ENCODE measurements at regions not wholly inside any gene's neighbourhood (a gene's known extent, or its start where the extent isn't known, plus 50 kb on each side); places are given as distances from the start of the nearest gene placed in this dataset.

DNA sequence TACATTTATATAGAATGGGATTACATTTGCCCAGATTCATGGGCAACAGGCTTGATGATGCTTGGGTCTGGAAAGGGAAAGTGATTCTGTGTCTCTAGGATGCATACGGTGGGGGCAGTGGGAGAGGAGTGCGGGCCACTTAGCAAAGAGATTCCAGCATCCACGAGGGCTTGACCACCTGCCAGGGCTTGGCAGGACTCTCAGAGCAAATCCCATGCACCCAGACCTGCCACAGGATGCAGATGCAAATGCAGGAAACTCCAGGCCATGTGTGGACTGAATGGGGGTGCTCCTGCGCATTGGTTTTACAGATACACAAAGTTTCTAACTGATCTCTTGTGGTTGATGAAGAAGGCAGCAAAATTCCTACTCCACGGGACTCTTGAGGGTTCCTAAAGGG, 334.7 kb downstream of the CYRIA start:
- H3K4me1 ChIP-seq (ENCODE audit: control insufficient read depth in 2 of 2, insufficient read depth in 2 of 2, low read length in 1 of 2) = no peaks in the 10 kb centered on the region
- 58 to 61% methylated on average over 5 of the region's 5 CpGs for WGBS, 2 donors
- no peaks in the 10 kb centered on the region for H3K36me3 ChIP-seq (ENCODE audit: control insufficient read depth in 2 of 2, insufficient read depth in 2 of 2, low read length in 1 of 2)
- H3K27ac ChIP-seq (ENCODE audit: low read depth in 2 of 2, low read length in 1 of 2) = no peak overlapping the region
- no peak overlapping the region for H3K4me3 ChIP-seq (ENCODE audit: low read depth in 1 of 2, low read length in 2 of 2)
- no peaks in the 10 kb centered on the region for H3K27me3 ChIP-seq (ENCODE audit: control insufficient read depth in 1 of 2, insufficient read depth in 2 of 2, low read length in 2 of 2)
- no peaks in the 10 kb centered on the region for H3K9me3 ChIP-seq (ENCODE audit: control insufficient read depth in 2 of 2, insufficient read depth in 1 of 2, low read depth in 1 of 2, low read length in 1 of 2)

- Histone ChIP-seq H3K27me3 (ENCODE audit: control insufficient read depth in 1 of 2, insufficient read depth in 2 of 2, low read length in 2 of 2) (no peaks in the 10 kb centered on the region), H3K9me3 (ENCODE audit: control insufficient read depth in 2 of 2, insufficient read depth in 1 of 2, low read depth in 1 of 2, low read length in 1 of 2) (no peaks in the 10 kb centered on the region), H3K36me3 (ENCODE audit: control insufficient read depth in 2 of 2, insufficient read depth in 2 of 2, low read length in 1 of 2) (no peaks in the 10 kb centered on the region), H3K4me3 (ENCODE audit: low read depth in 1 of 2, low read length in 2 of 2) (no peak overlapping the region), H3K27ac (ENCODE audit: low read depth in 2 of 2, low read length in 1 of 2) (no peak overlapping the region), H3K4me1 (ENCODE audit: control insufficient read depth in 2 of 2, insufficient read depth in 2 of 2, low read length in 1 of 2) (no peaks in the 10 kb centered on the region)
- WGBS, 2 donors = 49 to 59% methylated on average over 10 of the region's 10 CpGs
Observed at GRCh38 chr2:16330571-16330970, 335.1 kb downstream of the CYRIA start.

DNA sequence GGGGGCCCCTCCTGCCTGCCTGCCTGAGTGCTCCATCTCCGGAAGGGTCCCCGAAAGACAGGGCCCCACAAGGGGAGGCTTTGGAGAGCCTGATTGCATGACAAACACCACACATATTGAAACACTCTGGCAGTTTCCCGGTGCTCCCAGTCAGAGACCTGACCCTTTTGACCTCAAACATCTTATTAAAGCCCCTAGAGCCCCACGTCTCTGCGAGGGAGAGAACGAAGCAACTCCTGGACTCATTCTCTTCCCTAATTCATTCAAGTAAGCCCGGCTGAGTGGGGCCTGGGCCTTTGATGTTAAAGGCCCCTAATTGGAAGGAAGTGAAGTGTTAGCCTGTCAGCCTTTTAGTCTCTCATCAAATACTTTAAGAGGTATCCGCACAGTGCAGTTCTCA, 335.6 kb downstream of the CYRIA start:
- Histone ChIP-seq H3K9me3 (ENCODE audit: control insufficient read depth in 2 of 2, insufficient read depth in 1 of 2, low read depth in 1 of 2, low read length in 1 of 2) (no peaks in the 10 kb centered on the region), H3K4me1 (ENCODE audit: control insufficient read depth in 2 of 2, insufficient read depth in 2 of 2, low read length in 1 of 2) (no peaks in the 10 kb centered on the region), H3K36me3 (ENCODE audit: control insufficient read depth in 2 of 2, insufficient read depth in 2 of 2, low read length in 1 of 2) (no peaks in the 10 kb centered on the region), H3K27ac (ENCODE audit: low read depth in 2 of 2, low read length in 1 of 2) (no peak overlapping the region), H3K27me3 (ENCODE audit: control insufficient read depth in 1 of 2, insufficient read depth in 2 of 2, low read length in 2 of 2) (no peaks in the 10 kb centered on the region), H3K4me3 (ENCODE audit: low read depth in 1 of 2, low read length in 2 of 2) (no peak overlapping the region)
- WGBS, 2 donors = 78 to 85% methylated on average over 8 of the region's 8 CpGs

GRCh38 chr2:16329421-16329820, 336.2 kb downstream of the CYRIA start:
- Histone ChIP-seq H3K4me3 (ENCODE audit: low read depth in 1 of 2, low read length in 2 of 2) (no peak overlapping the region), H3K27me3 (ENCODE audit: control insufficient read depth in 1 of 2, insufficient read depth in 2 of 2, low read length in 2 of 2) (no peaks in the 10 kb centered on the region), H3K36me3 (ENCODE audit: control insufficient read depth in 2 of 2, insufficient read depth in 2 of 2, low read length in 1 of 2) (no peaks in the 10 kb centered on the region), H3K9me3 (ENCODE audit: control insufficient read depth in 2 of 2, insufficient read depth in 1 of 2, low read depth in 1 of 2, low read length in 1 of 2) (no peaks in the 10 kb centered on the region), H3K27ac (ENCODE audit: low read depth in 2 of 2, low read length in 1 of 2) (no peak overlapping the region), H3K4me1 (ENCODE audit: control insufficient read depth in 2 of 2, insufficient read depth in 2 of 2, low read length in 1 of 2) (no peaks in the 10 kb centered on the region)
- 90 to 94% methylated on average over 7 of the region's 7 CpGs for WGBS, 2 donors

- Histone ChIP-seq H3K9me3 (ENCODE audit: control insufficient read depth in 2 of 2, insufficient read depth in 1 of 2, low read depth in 1 of 2, low read length in 1 of 2) (no peaks in the 10 kb centered on the region), H3K4me1 (ENCODE audit: control insufficient read depth in 2 of 2, insufficient read depth in 2 of 2, low read length in 1 of 2) (no peaks in the 10 kb centered on the region), H3K36me3 (ENCODE audit: control insufficient read depth in 2 of 2, insufficient read depth in 2 of 2, low read length in 1 of 2) (no peaks in the 10 kb centered on the region), H3K27ac (ENCODE audit: low read depth in 2 of 2, low read length in 1 of 2) (no peak overlapping the region), H3K4me3 (ENCODE audit: low read depth in 1 of 2, low read length in 2 of 2) (no peak overlapping the region), H3K27me3 (ENCODE audit: control insufficient read depth in 1 of 2, insufficient read depth in 2 of 2, low read length in 2 of 2) (no peaks in the 10 kb centered on the region)
- WGBS, 2 donors = 92 to 93% methylated on average over 6 of the region's 6 CpGs
Observed at GRCh38 chr2:16328521-16329190, 337.0 kb downstream of the CYRIA start.

DNA sequence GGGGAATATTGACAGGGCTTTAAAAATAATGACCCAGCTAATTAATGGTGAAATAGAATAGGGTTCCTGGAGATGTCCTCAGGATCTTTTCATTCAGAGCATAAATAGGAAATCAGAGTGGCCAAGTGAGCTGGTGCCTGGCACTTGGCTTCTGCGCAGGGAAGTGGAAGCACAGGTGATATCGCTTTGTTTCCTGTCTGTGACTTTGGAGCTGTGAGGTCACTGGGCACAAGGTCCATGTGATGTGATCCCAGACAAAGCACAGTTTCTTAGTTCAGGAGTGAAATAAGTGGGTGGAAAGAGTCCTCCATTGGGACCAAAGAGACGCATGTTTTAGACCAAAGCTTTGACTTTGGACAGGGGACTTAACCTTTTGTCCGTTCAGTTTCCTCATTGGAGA, 338.3 kb downstream of the CYRIA start:
- Histone ChIP-seq H3K4me3 (ENCODE audit: low read depth in 1 of 2, low read length in 2 of 2) (no peak overlapping the region), H3K36me3 (ENCODE audit: control insufficient read depth in 2 of 2, insufficient read depth in 2 of 2, low read length in 1 of 2) (no peaks in the 10 kb centered on the region), H3K4me1 (ENCODE audit: control insufficient read depth in 2 of 2, insufficient read depth in 2 of 2, low read length in 1 of 2) (no peaks in the 10 kb centered on the region), H3K27me3 (ENCODE audit: control insufficient read depth in 1 of 2, insufficient read depth in 2 of 2, low read length in 2 of 2) (no peaks in the 10 kb centered on the region), H3K27ac (ENCODE audit: low read depth in 2 of 2, low read length in 1 of 2) (no peak overlapping the region), H3K9me3 (ENCODE audit: control insufficient read depth in 2 of 2, insufficient read depth in 1 of 2, low read depth in 1 of 2, low read length in 1 of 2) (no peaks in the 10 kb centered on the region)
- 88 to 89% methylated on average over 4 of the region's 4 CpGs for WGBS, 2 donors

DNA sequence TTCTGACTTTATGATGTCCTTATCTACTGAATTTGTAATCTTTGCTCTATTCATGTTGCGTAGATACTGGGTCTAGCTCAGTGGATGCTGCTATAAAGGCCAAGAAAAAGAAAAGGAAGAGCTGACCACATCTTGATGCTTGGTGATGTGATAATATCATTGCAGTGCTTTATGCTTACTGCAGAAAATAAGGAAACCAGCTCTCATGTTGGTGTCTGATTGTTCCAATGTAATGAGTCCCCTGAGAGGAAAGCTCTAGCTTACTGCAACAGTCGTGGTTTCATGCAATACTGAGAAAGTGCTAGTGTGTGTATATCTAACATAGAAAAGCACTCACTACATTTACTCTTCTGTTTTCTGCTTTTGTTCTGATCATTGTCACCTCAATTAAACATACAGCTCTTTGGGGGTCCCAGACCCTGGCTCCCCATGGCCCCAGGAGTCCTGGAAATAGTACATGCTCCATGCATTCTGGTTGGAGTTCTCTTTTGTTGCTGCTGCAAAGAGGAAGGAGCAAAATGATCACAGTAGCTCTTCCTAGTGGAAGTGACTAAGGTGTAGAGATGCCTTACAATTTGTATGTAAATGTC, 338.8 kb downstream of the CYRIA start:
- no peaks in the 10 kb centered on the region for H3K36me3 ChIP-seq (ENCODE audit: control insufficient read depth in 2 of 2, insufficient read depth in 2 of 2, low read length in 1 of 2)
- 70 to 74% methylated on average over 2 of the region's 2 CpGs for WGBS, 2 donors
- no peaks in the 10 kb centered on the region for H3K4me1 ChIP-seq (ENCODE audit: control insufficient read depth in 2 of 2, insufficient read depth in 2 of 2, low read length in 1 of 2)
- H3K27me3 ChIP-seq (ENCODE audit: control insufficient read depth in 1 of 2, insufficient read depth in 2 of 2, low read length in 2 of 2) = no peaks in the 10 kb centered on the region
- no peak overlapping the region for H3K4me3 ChIP-seq (ENCODE audit: low read depth in 1 of 2, low read length in 2 of 2)
- no peaks in the 10 kb centered on the region for H3K9me3 ChIP-seq (ENCODE audit: control insufficient read depth in 2 of 2, insufficient read depth in 1 of 2, low read depth in 1 of 2, low read length in 1 of 2)
- no peak overlapping the region for H3K27ac ChIP-seq (ENCODE audit: low read depth in 2 of 2, low read length in 1 of 2)

DNA sequence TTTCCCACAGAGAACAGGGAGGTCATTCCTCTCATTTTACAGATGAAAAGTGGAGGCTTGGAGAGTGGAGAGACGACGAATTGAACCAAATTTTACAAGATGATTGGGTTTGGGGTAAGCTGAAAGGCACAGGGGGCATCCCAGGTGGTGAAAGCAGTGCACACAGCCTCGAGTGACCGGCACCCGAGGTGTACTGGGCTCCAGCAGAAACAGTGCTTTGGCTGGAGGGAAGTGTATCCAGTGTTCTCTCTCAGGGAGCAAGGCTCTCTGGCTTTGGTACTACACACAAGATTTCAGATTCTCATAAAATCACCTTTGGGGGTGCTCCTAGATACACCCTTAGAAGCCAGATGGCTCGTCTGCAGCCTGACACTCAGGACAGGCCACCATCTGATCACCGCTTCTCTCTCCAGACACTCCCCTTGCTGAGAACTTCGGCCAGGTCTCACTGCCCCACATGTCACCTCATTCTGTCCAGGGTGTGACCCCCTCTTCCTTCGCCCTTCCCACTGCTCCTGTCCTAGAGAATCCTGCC, 339.6 kb downstream of the CYRIA start:
- no peaks in the 10 kb centered on the region for H3K9me3 ChIP-seq (ENCODE audit: control insufficient read depth in 2 of 2, insufficient read depth in 1 of 2, low read depth in 1 of 2, low read length in 1 of 2)
- no peaks in the 10 kb centered on the region for H3K4me1 ChIP-seq (ENCODE audit: control insufficient read depth in 2 of 2, insufficient read depth in 2 of 2, low read length in 1 of 2)
- 86 to 88% methylated on average over 9 of the region's 9 CpGs for WGBS, 2 donors
- H3K27me3 ChIP-seq (ENCODE audit: control insufficient read depth in 1 of 2, insufficient read depth in 2 of 2, low read length in 2 of 2) = no peaks in the 10 kb centered on the region
- H3K27ac ChIP-seq (ENCODE audit: low read depth in 2 of 2, low read length in 1 of 2) = no peak overlapping the region
- no peaks in the 10 kb centered on the region for H3K36me3 ChIP-seq (ENCODE audit: control insufficient read depth in 2 of 2, insufficient read depth in 2 of 2, low read length in 1 of 2)
- no peak overlapping the region for H3K4me3 ChIP-seq (ENCODE audit: low read depth in 1 of 2, low read length in 2 of 2)

DNA sequence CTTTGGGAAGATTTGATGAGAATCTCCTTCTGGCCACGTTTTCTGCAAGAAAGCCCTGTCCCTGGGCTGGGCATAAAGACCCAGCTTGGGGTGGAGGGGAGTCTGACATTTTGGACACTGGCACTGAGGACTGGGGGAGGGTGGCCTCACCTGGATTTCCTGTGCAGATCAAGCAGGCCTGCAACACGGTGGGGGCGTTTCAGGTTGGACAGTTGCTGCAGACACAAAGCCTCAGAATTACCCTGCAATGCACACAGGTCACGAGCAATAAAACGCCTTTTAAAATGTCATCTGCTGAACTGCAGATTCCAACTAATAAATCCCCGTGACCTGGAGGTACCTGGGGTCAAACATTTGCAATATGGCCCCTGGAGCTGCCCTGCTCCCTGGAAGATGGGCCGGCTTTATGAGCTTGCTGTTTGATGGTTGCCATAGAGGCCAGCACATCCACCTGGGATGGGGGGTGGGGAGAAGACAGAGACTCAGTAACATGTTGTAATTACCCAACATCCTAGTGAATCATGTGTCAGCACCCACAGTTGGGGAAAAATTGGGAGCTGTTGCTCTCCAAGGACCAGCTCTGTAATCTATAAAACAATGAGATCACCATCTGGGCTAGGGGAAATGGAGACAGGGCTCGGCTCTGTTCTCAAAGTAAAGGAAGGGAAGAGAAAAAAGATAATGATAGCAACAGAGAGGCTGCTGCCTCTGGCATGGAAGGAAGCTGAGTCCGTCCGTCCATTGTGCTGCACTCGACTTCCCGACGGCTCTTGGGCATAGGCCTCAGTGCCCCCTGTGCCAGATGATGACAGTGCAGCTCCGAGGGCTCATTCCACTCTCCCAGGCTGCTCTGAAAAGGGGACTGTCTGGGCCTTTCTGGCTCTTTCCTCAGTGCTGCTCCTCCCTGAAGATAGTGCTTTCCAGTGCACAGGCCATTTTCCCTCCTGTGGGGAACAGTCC, 340.3 kb downstream of the CYRIA start:
- no peak overlapping the region for H3K27ac ChIP-seq (ENCODE audit: low read depth in 2 of 2, low read length in 1 of 2)
- no peaks in the 10 kb centered on the region for H3K9me3 ChIP-seq (ENCODE audit: control insufficient read depth in 2 of 2, insufficient read depth in 1 of 2, low read depth in 1 of 2, low read length in 1 of 2)
- H3K36me3 ChIP-seq (ENCODE audit: control insufficient read depth in 2 of 2, insufficient read depth in 2 of 2, low read length in 1 of 2) = no peaks in the 10 kb centered on the region
- H3K27me3 ChIP-seq (ENCODE audit: control insufficient read depth in 1 of 2, insufficient read depth in 2 of 2, low read length in 2 of 2) = no peaks in the 10 kb centered on the region
- 75 to 81% methylated on average over 14 of the region's 14 CpGs for WGBS, 2 donors
- no peak overlapping the region for H3K4me3 ChIP-seq (ENCODE audit: low read depth in 1 of 2, low read length in 2 of 2)
- H3K4me1 ChIP-seq (ENCODE audit: control insufficient read depth in 2 of 2, insufficient read depth in 2 of 2, low read length in 1 of 2) = no peaks in the 10 kb centered on the region

Measured in esophagus (tissue), 2 donors.